AG04449 (cell line): ENCODE measurements at regions not wholly inside any gene's neighbourhood (a gene's known extent, or its start where the extent isn't known, plus 50 kb on each side); places are given as distances from the start of the nearest gene placed in this dataset.

Source experiments
- CTCF ChIA-PET: fragments of 350-600 bp; formaldehyde crosslinking; extraction: SDS; loops from one replicate; lab custom pipeline; 2021; ENCODE audit warnings: antibody characterized with exemption; lab: Yijun Ruan, JAX
- POLR2A ChIA-PET: fragments of 400-600, 350-600 bp; formaldehyde crosslinking; extraction: SDS; loops from one replicate; lab custom pipeline; 2020; ENCODE audit warnings: antibody characterized with exemption, inconsistent platforms; lab: Yijun Ruan, JAX
- DNase-seq: peaks from one replicate; pipeline ENCODE4 v3.0.0-alpha.2; 2010; ENCODE audit warnings: low read depth, low spot score
- H3K4me3 ChIP-seq: 2 replicates; pipeline ENCODE4 v1.5.1; 2011; ENCODE audit warnings: low read depth, mild to moderate bottlenecking, control low read depth, low read length
- TF ChIP-seq, protein P1 (sequence below): IDR thresholded peaks from one replicate; pipeline ENCODE4 v1.5.1; 2011; ENCODE audit warnings: mild to moderate bottlenecking, moderate library complexity, low read length, control low read depth, inconsistent platforms; ENCODE audit not compliant: insufficient read depth; ENCODE audit errors: missing control alignments

DNA sequence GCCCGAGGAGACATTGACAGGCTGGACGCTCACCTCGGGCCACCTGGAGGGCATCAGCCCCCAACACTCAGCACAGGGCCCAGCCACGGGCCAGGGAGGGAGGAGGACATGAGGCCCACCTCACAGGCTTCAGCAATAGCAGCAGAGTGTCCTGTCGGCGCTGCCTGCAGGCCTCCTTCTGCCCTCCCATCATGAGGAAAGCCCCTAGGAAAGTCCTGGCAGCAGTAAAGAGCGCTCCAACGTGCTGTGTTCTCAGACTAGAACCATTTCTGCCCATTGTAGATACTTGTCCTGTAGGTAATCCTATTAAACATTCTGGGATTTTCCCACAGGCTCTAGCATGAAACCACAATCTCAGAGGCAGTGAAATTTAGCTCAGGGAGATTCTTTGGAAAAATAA lies 62.0 kb upstream of the GALNT2 start:
- POLR2A ChIA-PET = no interaction called here
- DNase-seq = no peak
- TF ChIP-seq, protein P1, sequence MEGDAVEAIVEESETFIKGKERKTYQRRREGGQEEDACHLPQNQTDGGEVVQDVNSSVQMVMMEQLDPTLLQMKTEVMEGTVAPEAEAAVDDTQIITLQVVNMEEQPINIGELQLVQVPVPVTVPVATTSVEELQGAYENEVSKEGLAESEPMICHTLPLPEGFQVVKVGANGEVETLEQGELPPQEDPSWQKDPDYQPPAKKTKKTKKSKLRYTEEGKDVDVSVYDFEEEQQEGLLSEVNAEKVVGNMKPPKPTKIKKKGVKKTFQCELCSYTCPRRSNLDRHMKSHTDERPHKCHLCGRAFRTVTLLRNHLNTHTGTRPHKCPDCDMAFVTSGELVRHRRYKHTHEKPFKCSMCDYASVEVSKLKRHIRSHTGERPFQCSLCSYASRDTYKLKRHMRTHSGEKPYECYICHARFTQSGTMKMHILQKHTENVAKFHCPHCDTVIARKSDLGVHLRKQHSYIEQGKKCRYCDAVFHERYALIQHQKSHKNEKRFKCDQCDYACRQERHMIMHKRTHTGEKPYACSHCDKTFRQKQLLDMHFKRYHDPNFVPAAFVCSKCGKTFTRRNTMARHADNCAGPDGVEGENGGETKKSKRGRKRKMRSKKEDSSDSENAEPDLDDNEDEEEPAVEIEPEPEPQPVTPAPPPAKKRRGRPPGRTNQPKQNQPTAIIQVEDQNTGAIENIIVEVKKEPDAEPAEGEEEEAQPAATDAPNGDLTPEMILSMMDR = no peak
- H3K4me3 ChIP-seq = no peak overlapping the region
- CTCF ChIA-PET = no interaction called here

DNA sequence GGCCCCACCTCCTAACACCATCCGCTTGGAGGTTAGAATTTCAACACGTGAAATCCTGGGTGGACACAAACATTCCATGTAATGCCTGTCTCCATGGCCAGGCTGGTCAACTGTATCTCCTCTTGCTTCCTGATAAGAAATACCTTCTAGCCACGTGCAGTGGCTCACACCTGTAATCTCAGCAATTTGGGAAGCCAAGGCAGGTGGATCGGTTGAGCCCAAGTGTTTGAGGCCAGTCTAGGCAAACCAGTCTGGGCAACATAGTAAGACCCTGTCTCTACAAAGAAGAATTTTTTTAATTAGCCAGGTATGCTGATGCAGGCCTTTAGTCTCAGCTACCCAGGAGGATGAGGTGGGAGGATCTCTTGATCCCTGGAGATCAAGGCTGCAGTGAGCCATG lies 58.3 kb upstream of the GALNT2 start:
- TF ChIP-seq, protein P1 = no peak
- CTCF ChIA-PET = no interaction called here
- no peak for DNase-seq

DNA sequence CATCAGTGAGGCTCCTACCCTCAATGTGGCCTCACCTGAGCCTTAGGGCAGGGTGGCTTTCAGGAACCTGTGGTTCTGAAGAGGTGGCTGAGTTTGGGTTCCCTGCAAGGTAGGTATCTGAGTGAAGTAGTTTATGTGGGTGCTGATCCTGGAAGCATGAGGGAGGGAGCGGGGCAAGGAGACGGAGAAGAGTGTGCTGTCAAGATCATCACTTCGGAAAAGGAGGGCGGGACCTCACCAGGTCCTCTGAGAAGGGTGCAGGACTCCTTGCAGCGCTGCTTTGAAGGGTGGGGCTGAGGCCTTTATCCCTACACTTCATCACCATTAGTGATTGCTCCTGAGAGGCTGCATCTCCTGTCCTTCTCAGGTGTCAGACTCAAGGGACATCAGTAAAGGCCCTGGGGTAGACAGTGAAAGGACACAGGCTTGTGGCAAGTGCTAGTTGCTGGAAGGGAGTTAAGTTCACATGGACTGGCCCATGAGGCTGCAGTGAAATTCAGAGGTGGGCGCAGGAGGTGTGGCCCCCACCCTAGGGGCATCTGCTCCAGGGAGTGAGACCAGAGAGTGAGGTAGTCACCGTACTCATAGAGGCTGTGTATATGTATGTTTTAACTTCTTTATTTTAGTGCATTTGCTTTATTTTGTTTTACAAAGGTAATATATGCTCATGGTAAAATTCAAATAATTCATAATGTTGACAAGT lies 57.3 kb upstream of the GALNT2 start:
- POLR2A ChIA-PET = no interaction called here
- H3K4me3 ChIP-seq = no peak overlapping the region
- DNase-seq = no peak
- TF ChIP-seq, protein P1 = no peak
- CTCF ChIA-PET = no interaction called here

More for the DNA sequence above, 58.3 kb upstream of the GALNT2 start:
- no peak overlapping the region for H3K4me3 ChIP-seq
- POLR2A ChIA-PET = no interaction called here

DNA sequence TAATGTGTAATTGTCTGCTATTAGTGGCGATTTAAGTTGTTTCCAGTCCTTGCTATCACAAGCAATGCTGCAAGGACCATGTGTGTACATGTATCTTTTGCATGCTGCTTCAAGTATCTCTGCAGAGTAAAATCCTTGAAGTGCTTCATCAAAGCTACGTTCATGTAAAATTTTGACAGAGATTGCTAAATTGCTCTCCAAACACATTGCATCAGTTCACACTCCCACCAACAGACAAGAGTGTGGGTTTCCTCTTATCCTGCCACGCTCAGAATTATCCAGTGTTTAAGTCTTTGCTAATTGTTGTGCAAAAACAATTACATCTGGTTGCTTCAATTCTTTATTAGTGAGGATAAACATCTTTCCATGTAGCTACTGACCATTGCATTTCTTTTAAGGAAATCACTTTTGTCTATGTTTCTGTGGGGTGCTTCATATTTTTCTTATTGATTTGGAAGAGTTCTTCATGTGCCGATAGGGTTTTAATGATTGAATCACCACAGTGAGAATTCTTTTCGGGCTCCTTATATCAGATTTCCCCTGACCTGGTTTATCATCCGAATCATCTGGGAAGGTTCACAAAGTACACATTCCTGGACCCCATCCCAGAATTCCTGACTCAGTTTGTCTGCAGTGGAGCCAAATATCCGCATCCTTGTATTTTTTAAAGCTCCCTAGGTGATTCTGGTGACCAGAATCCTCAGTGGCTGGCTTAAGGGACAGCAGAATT lies 56.3 kb upstream of the GALNT2 start:
- DNase-seq = no peak
- POLR2A ChIA-PET = no interaction called here
- H3K4me3 ChIP-seq = no peak overlapping the region
- CTCF ChIA-PET = no interaction called here
- TF ChIP-seq, protein P1 = no peak

DNA sequence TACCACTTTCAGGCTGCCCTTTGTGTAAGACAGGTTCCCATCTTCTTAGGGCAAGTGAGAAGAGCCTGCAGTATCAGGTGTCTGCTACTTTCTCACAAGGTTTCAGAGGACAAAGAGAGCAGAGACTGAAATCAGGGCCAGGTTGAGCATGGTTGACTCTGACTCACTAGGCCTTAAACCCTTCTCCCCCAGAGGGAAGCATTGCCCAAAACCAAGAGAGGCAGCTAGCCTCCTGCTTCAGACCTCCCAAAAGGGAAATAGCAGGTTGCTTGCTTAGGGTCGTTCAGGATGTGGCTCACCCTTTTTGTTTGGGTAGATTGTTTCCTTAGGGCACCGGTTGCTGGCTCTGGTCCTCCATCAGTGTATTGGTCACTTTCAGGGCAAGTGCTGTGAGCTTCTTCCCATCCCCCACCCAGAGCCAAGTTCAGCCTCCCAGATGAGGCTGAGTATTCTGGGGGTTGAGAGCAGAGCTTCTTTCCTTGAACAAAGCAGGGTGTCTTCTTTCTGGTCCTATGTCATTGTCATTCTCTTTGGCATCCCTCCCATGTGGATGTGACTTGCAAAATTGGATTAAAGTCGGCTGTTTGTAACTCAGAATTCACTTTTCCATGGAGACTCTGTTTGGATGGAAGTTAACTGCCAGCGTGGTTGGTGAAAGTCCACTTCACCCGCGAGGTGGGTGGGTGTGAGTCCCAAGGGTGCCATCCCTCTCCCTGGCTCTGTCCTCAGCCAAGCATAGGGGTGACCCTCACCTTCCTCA lies 55.5 kb upstream of the GALNT2 start:
- POLR2A ChIA-PET = no interaction called here
- no peak overlapping the region for H3K4me3 ChIP-seq
- TF ChIP-seq, protein P1 = no peak
- CTCF ChIA-PET = no interaction called here
- DNase-seq = no peak

DNA sequence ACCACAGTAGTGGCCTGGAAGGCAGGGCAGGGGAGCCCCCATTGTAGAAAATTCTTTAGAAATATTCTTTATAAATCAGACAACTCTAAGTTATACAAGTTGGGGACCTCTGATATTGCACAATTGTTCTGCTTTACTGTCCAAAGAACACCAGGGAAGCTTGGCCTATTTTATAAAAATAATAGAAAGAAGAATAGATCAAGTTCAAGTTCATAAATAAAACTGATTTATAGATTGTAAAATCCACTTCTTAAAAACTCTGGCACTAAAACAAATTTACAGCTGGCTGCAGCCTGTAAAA lies 55.0 kb upstream of the GALNT2 start:
- TF ChIP-seq, protein P1 = no peak
- no peak overlapping the region for H3K4me3 ChIP-seq
- no peak for DNase-seq
- ChIA-PET POLR2A (no interaction called here), CTCF (no interaction called here)
